HepG2 (cell line): ENCODE measurements at regions not wholly inside any gene's neighbourhood (a gene's known extent, or its start where the extent isn't known, plus 50 kb on each side); places are given as distances from the start of the nearest gene placed in this dataset.

Source experiments
- ATAC-seq: fragments of 200-7000 bp; cut with Tn5 transposase; 3 replicates; pipeline ENCODE4 v1.9.1; 2020; ENCODE audit warnings: mild to moderate bottlenecking, moderate library complexity
- BruUV-seq: library from RNA; stranded (reverse); fragments of 400-500 nt; replicated peaks from 2 replicates; lab custom pipeline; 2021; lab: Mats Ljungman, UMichigan
- CTCF ChIA-PET: fragments of 300-600 bp; formaldehyde crosslinking; extraction: SDS; loops from one replicate; lab custom pipeline; 2021; ENCODE audit warnings: low total read pairs, inconsistent platforms, low intra/inter-chr PET ratio; lab: Yijun Ruan, JAX
- POLR2A ChIA-PET: fragments of 350-600 bp; sonication (Branson Sonifier 250); formaldehyde crosslinking; loops from one replicate; lab custom pipeline; 2020; ENCODE audit warnings: antibody characterized with exemption, inconsistent platforms; lab: Yijun Ruan, JAX
- DNase-seq: peaks from one replicate; pipeline ENCODE4 v3.0.0-alpha.2; 2015; ENCODE audit warnings: low spot score
- FAIRE-seq: peaks from 3 replicates; lab custom pipeline; 2011; peaks lifted over from hg19 to GRCh38; lab: Jason Lieb, UNC
- H2AFZ ChIP-seq: one replicate; pipeline ENCODE4 v1.6.1; 2011; ENCODE audit warnings: low read length, inconsistent platforms
- H3K27ac ChIP-seq: fragments of 300-600 bp; 3 replicates; pipeline ENCODE4 v1.8.0; 2011; ENCODE audit warnings: mixed run types, mild to moderate bottlenecking, mixed read lengths, low read length, inconsistent platforms; ENCODE audit not compliant: insufficient read depth; ENCODE audit errors: extremely low read length
- H3K27me3 ChIP-seq, 2 experiments: fragments of 200-600 bp in 1 of 2; 2 replicates in 1 of 2; 3 replicates in 1 of 2; pipeline versions ENCODE4 v1.6.0 to v1.8.0; 2011; ENCODE audit warnings: low read length in 2 of 2, mild to moderate bottlenecking in 2 of 2, moderate library complexity in 2 of 2, inconsistent platforms in 1 of 2; ENCODE audit not compliant: insufficient read depth in 2 of 2, control insufficient read depth in 1 of 2
- H3K36me3 ChIP-seq, 2 experiments: fragments of 200-600 bp in 1 of 2; replicated peaks in 1 of 2; 2 replicates in 1 of 2; 3 replicates in 1 of 2; pipeline versions ENCODE4 v1.5.1 to v1.8.0; 2011; ENCODE audit warnings: low read length in 2 of 2, inconsistent platforms in 1 of 2; ENCODE audit not compliant: insufficient read depth in 2 of 2, control insufficient read depth in 1 of 2
- H3K4me1 ChIP-seq: 2 replicates; pipeline ENCODE4 v1.5.1; 2012; ENCODE audit warnings: low read length, inconsistent platforms; ENCODE audit not compliant: insufficient read depth
- H3K4me2 ChIP-seq: 2 replicates; pipeline ENCODE4 v1.6.0; 2011; ENCODE audit warnings: low read depth, low read length, inconsistent platforms
- H3K4me3 ChIP-seq, 3 experiments: fragments of 200-600 bp in 1 of 3; sonication (generic), shearing (Covaris generic) in 1 of 3; replicated peaks in 1 of 3; 2 replicates each; pipeline ENCODE4 v1.5.1; 2011 to 2016; ENCODE audit warnings: low read length in 3 of 3, inconsistent platforms in 2 of 3, low read depth in 2 of 3, mild to moderate bottlenecking in 2 of 3, control low read depth in 1 of 3, mixed read lengths in 1 of 3; ENCODE audit not compliant: insufficient read depth in 1 of 3
- H3K79me2 ChIP-seq: one replicate; pipeline ENCODE4 v1.6.1; 2011; ENCODE audit warnings: low read length, inconsistent platforms; ENCODE audit not compliant: insufficient read depth
- H3K9ac ChIP-seq: 2 replicates; pipeline ENCODE4 v1.6.0; 2011; ENCODE audit warnings: mild to moderate bottlenecking, low read depth, low read length, inconsistent platforms; ENCODE audit not compliant: insufficient read depth
- H3K9me3 ChIP-seq: 2 replicates; pipeline ENCODE4 v1.5.1; 2012; ENCODE audit warnings: mild to moderate bottlenecking, low read length
- H4K20me1 ChIP-seq: 2 replicates; pipeline ENCODE4 v1.6.0; 2011; ENCODE audit warnings: inconsistent platforms, mild to moderate bottlenecking, low read length, moderate library complexity; ENCODE audit not compliant: insufficient read depth
- HNRNPL ChIP-seq: fragments of 200-400 bp; formaldehyde crosslinking; IDR thresholded peaks from 2 replicates; pipeline ENCODE4 v1.6.1; 2017; ENCODE audit warnings: mild to moderate bottlenecking, low read depth, low read length
- NFRKB ChIP-seq: fragments of 450-650 bp; IDR thresholded peaks from 2 replicates; pipeline ENCODE4 v1.6.1; 2017
- ZBTB37 ChIP-seq: sonication (generic); formaldehyde crosslinking; IDR thresholded peaks from 2 replicates; pipeline ENCODE4 v1.4.0; 2020; ENCODE audit warnings: mild to moderate bottlenecking, missing genetic modification reagents
- ZKSCAN1 ChIP-seq: fragments of 150-350 bp; IDR thresholded peaks from 2 replicates; pipeline ENCODE4 v1.6.1; 2014; ENCODE audit warnings: low read length
- ZNF432 ChIP-seq: sonication (generic); formaldehyde crosslinking; IDR thresholded peaks from 2 replicates; pipeline ENCODE4 v1.5.0; 2020; ENCODE audit warnings: missing genetic modification reagents, mild to moderate bottlenecking, borderline replicate concordance
- ZNF441 ChIP-seq: sonication (generic); formaldehyde crosslinking; IDR thresholded peaks from 2 replicates; pipeline ENCODE4 v1.7.0; 2021; ENCODE audit warnings: missing genetic modification reagents, borderline replicate concordance
- WGBS: methylation state at CpG from one replicate; pipeline ENCODE4 v1.1.6; 2017; ENCODE audit warnings: low lambda C conversion rate; 5-methylcytosine and 5-hydroxymethylcytosine counted together
- in situ Hi-C: cut with HindIII; loops from 2 replicates; pipeline ENCODE4 v1.10.0; 2017; ENCODE audit warnings: low pct_unique_long_range_greater_than_20kb; ENCODE audit not compliant: extremely low pct_ligation_motif_present
- intact Hi-C: fragments of 100-400 bp; cut with micrococcal nuclease; formaldehyde crosslinking; loops from one replicate; pipeline ENCODE4 v1.10.0; 2022; ENCODE audit not compliant: unreplicated experiment
- TF ChIP-seq, protein P1 (sequence below): sonication (generic); formaldehyde crosslinking; IDR thresholded peaks from 2 replicates; pipeline ENCODE4 v1.8.1; 2023; ENCODE audit warnings: mild to moderate bottlenecking, moderate library complexity, missing genetic modification reagents

GRCh38 chr10:89069589-89069988, 79.0 kb downstream of the FAS start:
- H3K9me3 ChIP-seq, result no peaks in the 10 kb centered on the region
- no peaks in the 10 kb centered on the region for H3K27me3 ChIP-seq
- TF ChIP-seq ZBTB37 (CRISPR knock-in tag) (no peak), HNRNPL (no peak), ZNF432 (CRISPR knock-in tag) (no peak), ZNF441 (no peak), ZKSCAN1 (no peak), NFRKB (no peak)
- TF ChIP-seq, protein P1, sequence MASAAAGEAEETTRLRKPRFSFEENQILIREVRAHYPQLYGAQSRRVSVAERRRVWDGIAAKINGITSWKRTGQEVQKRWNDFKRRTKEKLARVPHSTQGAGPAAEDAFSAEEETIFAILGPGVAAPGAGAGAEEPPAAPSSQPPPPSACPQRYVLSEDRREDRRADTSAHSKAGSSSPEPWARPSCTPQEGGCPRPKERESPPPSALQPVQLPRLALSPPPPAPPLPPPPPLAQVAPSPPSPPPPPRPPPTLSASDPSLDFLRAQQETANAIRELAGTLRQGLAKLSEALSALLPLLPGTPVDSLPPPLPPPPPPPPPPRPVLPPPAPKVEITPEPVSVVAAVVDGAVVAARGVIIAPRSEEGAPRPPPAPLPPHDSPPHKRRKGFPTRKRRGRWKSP, result no peak
- POLR2A ChIA-PET, result no interaction called here
- ATAC-seq, result no peak
- DNase-seq, result no peak
- H4K20me1 ChIP-seq, result no peaks in the 10 kb centered on the region
- in situ Hi-C loops (no loop called here), intact Hi-C loops (no loop called here)
- no peaks in the 10 kb centered on the region for H3K4me1 ChIP-seq
- H3K27ac ChIP-seq, result no peak overlapping the region
- no peaks in the 10 kb centered on the region for H3K79me2 ChIP-seq
- no peak overlapping the region for H3K4me3 ChIP-seq
- H2AFZ ChIP-seq, result no peak overlapping the region
- no peak overlapping the region for H3K9ac ChIP-seq
- no TSS peak for BruUV-seq
- no peak for FAIRE-seq
- H3K36me3 ChIP-seq, result no peaks in the 10 kb centered on the region
- no peak overlapping the region for H3K4me2 ChIP-seq
- CTCF ChIA-PET, result no interaction called here
- WGBS, result 34% methylated on average over 4 of the region's 4 CpGs
